HG03457 (cell line): ENCODE measurements at regions not wholly inside any gene's neighbourhood (a gene's known extent, or its start where the extent isn't known, plus 50 kb on each side); places are given as distances from the start of the nearest gene placed in this dataset.
"Not testable (repeated sequence)": the region's sequence is repeated elsewhere in the genome, so short reads cannot be mapped to it uniquely, and the experiment has no call there.

Experiments
- ATAC-seq: cut with Tn5 transposase; IDR thresholded peaks from one replicate; pipeline ENCODE4 v1.9.1; 2021; ENCODE audit warnings: moderate number of reproducible peaks; ENCODE audit not compliant: unreplicated experiment

- no peak for ATAC-seq
These were observed 50.1 kb upstream of the BCL6 start for GRCh38 chr3:187795207-187795960.

DNA sequence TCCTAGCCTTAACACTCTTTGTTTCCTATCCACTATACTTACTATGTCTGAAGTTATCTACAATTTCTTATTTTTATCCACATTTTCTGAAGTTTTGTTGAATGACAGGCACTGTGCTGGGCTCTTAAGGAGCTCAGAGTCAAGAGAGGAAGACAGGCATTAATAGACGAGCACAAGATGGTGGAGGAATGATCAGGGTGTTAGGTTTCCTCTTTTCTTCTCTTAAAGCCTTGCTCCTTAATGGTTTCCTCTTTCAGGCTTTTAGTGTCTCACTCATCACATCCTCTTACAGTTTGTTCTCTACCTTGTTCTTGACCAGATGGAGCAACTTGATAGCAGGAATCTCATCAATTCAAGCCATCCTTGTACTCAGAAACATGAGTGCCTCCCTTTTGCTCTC is 52.9 kb upstream of the BCL6 start:
- ATAC-seq, result no peak

- ATAC-seq, result no peak
These were observed 53.6 kb upstream of the BCL6 start for GRCh38 chr3:187798531-187799530.

DNA sequence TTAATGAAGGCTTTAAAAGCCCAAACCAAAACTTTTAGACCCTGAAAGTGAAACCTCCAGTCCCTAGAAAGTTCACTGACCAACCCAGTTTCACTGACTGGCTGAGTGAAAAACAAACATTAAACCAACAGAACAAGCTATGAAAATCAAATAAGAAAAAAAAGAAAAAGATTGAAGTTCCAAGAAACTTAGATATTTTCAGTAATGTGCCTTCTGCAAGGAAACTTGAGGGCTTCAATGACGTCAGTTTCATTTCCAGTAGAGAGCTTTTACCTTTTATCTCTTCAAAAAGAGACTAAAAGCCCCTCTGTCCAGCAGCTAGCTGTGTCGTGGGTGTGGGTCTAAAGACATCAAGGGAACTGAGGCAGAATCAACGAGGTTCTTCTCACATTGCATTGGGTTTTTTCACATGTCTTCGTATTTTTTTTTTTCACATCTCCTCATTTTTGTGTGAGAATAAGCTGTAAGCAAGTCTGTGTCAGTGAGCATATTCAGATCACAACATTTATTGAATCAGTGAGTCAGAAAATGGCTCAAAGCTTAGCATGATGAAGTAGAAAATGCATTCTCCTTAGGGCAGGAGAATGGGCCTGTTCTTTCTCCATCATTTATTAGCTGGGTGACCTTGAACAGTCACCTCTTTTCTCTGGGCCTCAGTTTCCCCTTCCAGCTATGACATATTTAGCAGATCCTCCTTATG is 54.8 kb upstream of the BCL6 start:
- ATAC-seq, result peak; percentile 39

DNA sequence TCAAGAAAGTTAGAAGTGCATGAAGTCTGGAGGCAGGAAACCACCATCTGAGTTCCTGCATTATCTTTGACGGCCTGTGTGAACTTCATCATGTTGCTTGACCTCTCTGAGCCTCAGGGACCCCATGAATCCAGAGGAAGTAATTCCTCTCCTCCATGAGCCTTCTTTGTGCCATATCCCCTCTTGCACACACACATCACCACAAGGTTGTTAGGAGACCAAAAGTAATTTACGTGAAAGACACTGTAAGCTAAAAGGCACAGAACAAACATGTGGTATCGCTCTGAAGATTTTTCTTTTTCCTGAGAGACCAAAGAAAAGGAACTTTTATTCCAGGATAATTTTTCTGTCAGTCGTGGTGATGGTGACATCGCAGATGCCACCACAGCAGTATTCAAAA is 55.9 kb upstream of the BCL6 start:
- no peak for ATAC-seq

DNA sequence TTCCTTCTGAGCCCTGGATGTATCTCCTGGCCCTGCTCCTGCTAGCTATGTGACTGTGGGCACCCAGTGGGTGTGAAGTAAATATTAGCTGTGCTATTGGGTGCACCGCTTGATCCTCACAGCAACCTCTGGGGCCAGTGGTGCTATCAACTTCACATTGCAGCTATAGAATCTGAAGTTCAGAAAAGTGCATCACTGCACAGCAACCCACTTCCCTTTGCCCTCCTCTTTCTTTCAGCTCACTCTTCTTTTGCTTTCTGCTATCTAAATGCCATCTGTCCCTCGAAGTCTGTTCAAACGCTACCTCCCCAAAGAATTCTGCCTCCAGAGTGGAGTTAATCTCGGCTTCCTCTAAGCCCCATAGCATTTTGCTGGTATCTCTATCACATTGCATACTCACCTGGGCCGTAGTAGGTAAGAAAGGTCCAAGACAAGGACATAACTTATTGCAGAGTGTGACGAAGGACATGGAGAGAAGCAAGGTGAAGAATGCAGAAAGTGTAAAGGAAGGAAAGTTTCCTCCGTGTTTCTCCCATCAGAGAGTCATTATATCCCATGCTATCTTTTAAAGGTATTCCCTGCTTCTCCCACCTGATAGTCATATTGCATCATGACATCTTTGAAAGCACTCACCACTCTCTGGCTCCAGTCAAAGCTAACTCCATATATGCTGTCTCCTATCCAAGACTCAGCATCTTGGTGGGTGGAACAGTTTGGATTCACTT is 57.1 kb upstream of the BCL6 start:
- no peak for ATAC-seq

- peak; percentile 79 for ATAC-seq
These were observed 57.6 kb upstream of the BCL6 start for GRCh38 chr3:187802928-187803259.

GRCh38 chr3:187804120-187804744 is 59.0 kb upstream of the BCL6 start:
- no peak for ATAC-seq

GRCh38 chr3:187804745-187805121 is 59.5 kb upstream of the BCL6 start:
- no peak for ATAC-seq

GRCh38 chr3:187805774-187806173 is 60.5 kb upstream of the BCL6 start:
- no peak for ATAC-seq

GRCh38 chr3:187807086-187807862 is 62.0 kb upstream of the BCL6 start:
- no peak for ATAC-seq

- no peak for ATAC-seq
These were observed 63.2 kb upstream of the BCL6 start for GRCh38 chr3:187808527-187808895.

- no peak for ATAC-seq
These were observed 64.3 kb upstream of the BCL6 start for GRCh38 chr3:187809612-187809991.

DNA sequence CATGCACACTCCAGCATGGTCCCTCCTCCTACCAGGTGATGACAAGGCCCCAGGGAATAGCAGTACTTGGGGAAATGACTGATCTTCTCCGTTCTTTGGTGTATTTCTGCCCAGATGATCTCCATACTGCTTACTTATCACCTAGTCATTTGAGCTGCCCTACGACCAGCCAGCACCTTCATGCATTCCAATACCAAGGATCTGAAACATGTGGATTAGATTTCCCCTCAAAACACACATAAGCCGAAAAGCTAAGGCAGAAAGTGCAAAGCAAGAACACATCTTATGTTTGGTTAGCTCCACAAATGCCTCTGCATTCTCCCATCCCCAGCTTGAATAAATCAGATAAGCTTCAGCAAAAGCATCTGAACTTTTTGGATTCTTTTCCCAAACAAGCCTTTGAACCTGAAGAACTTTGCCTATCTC is 64.8 kb upstream of the BCL6 start:
- no peak for ATAC-seq

DNA sequence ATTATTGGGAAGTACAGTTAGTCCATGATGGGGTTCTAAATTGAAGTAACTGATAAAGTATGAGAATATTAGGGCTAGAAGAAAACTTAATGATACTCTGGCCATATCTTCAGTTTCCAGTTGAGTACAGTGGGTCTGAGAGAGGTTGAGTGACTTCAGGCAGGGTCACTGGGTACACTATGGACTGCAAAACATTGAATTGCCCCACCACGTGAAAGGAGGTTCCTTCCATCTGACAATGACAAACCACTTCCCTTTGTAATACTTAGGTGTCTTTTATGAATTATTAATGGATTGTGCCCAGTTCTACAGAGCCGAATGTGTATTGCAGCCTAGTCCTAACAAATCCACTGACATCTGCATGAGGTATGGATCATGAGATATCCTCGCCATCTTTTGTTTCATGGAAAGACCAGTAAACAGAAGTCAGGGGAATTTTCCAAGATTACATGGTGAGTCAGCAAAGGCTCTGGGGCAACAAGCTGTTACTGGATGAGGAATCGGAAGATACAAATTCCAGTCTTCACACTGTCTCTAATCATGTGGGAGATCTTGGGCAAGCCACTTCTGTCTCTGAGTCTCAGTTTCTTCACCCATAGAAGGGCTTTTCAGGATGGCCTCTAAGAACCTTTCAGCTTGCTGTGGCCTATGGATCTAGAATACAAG is 66.5 kb upstream of the BCL6 start:
- no peak for ATAC-seq

DNA sequence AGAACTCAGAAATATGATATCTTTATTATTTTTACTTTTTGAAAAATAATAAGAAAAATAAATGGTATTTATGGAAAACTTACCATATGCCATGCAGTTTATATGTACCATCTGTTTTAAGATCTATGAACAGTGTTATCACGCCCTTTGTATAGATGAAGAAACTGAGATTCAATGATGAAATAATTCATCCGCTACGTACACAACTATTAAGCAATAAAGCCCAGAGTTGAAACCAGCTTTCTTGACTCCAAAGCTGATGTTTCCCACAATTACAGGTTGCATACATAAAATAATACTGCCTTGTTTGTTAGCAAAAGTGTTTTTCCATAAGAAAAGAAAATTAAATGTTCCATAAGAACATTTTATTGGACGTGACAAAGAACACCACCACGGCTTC is 67.2 kb upstream of the BCL6 start:
- ATAC-seq, result no peak

DNA sequence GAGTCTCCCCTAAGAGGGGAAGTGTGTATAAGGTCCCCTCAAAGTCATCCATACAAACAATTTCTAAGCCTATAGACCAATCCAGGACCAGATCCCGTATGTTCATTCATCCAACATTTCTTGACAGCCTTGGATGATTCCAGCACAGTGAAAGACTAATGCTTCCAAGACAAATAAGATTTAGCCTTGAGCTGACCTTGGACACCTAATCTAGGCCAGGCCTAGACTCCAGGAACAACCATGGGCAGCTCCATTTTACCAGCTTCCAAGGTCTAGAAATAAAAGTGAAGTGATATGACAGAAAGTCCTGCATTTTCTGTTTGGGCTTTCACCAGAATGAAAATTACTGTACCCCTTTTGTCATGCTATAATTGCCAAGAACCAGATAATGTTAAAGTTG is 67.9 kb upstream of the BCL6 start:
- no peak for ATAC-seq

DNA sequence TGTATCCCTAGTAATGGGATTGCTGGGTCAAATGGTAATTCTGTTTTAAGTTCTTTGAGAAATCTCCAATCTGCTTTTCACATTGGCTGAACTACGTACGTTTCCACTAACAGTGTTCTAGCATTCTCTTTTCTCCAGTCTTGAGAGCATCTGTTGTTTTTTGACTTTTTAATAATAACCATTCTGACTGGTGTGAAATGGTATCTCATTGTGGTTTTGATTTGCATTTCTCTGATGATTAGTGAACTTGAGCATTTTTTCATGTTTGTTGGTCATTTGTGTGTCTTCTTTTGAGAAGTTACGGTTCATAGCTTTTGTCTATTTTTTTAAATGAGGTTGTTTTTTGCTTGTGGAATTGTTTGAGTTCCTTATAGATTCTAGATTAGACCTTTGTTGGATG is 72.5 kb upstream of the BCL6 start:
- ATAC-seq, result not testable (repeated sequence)

DNA sequence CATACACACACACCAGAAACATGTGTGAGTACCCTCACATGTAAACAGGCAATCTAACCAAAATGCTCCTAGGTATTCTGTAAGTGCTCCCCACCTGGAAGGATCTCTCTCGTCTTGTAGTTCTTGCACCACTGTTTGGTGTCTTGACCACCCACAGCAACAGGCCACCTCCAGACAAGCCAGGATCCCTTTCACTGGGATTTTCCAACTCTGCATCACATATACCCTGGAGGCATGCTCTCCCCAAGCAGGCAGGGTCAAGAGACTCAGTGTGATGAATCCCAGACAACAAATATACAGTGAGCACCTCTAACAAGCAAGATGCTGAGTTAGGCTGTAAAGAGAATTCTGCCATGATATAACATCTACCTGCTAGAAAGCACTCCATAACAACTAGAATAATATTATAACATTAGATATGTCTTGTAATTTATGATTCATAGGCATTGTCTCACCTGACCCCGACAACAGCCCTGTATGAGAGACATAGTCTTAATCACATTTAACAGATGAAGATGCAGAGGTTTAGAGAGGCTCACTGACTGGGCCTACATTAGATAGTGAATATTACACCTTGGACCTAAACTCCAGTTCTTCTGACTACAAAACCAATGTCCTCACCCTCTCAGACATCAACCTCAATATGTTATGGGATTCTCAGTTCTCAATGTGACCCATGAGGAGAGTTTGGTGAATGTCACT is 76.5 kb upstream of the BCL6 start:
- ATAC-seq, result no peak
